ENCODE measurements at regions not wholly inside any gene's neighbourhood (a gene's known extent, or its start where the extent isn't known, plus 50 kb on each side); places are given as distances from the start of the nearest gene placed in this dataset.
"Not testable (repeated sequence)": the region's sequence is repeated elsewhere in the genome, so short reads cannot be mapped to it uniquely, and the experiment has no call there.

DNA sequence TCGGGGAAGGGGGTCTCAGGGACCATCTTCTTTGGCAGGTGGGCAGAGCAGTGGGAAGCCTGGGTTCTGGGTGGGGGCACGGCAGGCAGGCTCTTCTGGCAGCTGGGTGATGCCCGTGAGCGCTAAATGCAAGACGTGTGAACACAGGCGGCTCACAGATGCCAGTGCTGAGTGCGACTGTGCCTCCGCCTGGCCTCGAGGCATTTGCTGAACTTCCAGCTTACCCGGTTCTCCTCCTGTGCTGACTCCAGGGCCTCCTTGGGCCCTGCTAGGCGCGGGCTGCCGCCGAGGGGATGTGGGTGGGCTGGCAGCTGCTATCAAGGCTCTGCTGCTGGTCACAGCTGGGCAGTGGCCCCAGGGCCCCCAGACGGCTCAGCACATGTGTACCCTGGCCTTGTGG is 3947.8 kb upstream of the TPTE start:
- H3K27ac ChIP-seq; H3K4me3 ChIP-seq; H3K4me1 ChIP-seq; H3K27me3 ChIP-seq; H3K36me3 ChIP-seq; intact Hi-C loops (cut with DNase I; ENCODE audit: low total_unique reads); DNase-seq (ENCODE audit: low spot score in 2 of 2); H3K9me3 ChIP-seq: not testable (repeated sequence)

DNA sequence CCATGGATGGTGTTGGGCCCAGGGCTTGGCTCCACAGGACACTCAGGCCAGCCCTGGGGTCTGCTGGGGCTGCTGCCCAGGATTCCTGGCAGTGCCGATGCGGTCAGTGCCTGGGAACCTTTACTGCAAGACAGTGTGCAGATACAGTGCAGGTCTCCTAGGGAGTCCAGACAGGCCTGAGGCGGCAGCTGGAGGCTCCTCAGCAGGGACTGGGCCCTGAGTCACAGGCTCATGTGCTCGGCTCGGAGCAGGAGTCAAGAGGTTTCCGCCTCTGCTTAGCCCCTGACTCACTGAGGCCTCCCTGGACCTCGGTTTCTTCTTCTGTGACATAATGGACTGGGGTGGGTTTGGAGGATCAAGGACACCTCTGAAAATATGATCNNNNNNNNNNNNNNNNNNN is 3941.6 kb upstream of the TPTE start:
- H3K27me3 ChIP-seq; H3K27ac ChIP-seq; H3K36me3 ChIP-seq; H3K4me1 ChIP-seq; DNase-seq (ENCODE audit: low spot score in 2 of 2); H3K4me3 ChIP-seq; H3K9me3 ChIP-seq; intact Hi-C loops (cut with DNase I; ENCODE audit: low total_unique reads): not testable (repeated sequence)
